Activated CD4-positive, CD25-positive, alpha-beta regulatory T cell (primary cell): ENCODE measurements at regions not wholly inside any gene's neighbourhood (a gene's known extent, or its start where the extent isn't known, plus 50 kb on each side); places are given as distances from the start of the nearest gene placed in this dataset.
"Not testable (repeated sequence)": the region's sequence is repeated elsewhere in the genome, so short reads cannot be mapped to it uniquely, and the experiment has no call there.

ENCODE experiments used
- DNase-seq, 4 experiments: peaks; one replicate each; lab custom pipeline; 2025; lab: John Stamatoyannopoulos, UW

- no peak for DNase-seq
These were observed 343.1 kb upstream of the FRG2C start for GRCh38 chr3:75321060-75321459.

- DNase-seq = not testable (repeated sequence)
These were observed 340.2 kb upstream of the FRG2C start for GRCh38 chr3:75323936-75324335.

GRCh38 chr3:75325716-75326115 is 338.4 kb upstream of the FRG2C start:
- DNase-seq = no peak

- no peak for DNase-seq
These were observed 336.7 kb upstream of the FRG2C start for GRCh38 chr3:75327453-75327852.

- no peak for DNase-seq
These were observed 334.5 kb upstream of the FRG2C start for GRCh38 chr3:75329476-75330097.

DNA sequence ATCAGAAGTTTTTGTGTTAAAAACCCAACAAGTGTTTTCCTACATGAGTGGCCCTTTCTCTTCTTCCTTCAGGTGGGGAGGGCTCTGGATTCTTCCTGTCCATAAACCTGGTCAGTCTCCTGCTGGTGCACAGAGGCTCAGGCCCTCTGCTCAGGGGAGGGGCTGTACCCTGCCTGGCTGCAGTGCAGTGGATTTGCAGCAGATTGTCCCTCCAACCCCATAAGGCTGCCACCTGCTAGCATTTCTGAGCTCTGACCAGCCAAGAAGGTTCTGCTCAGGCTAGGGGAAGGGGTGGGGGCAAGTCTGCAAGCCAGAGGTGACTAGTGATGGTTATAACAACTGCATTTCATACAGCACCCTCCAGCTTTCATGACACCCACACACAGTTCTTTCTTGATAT is 333.7 kb upstream of the FRG2C start:
- not testable (repeated sequence) for DNase-seq

DNA sequence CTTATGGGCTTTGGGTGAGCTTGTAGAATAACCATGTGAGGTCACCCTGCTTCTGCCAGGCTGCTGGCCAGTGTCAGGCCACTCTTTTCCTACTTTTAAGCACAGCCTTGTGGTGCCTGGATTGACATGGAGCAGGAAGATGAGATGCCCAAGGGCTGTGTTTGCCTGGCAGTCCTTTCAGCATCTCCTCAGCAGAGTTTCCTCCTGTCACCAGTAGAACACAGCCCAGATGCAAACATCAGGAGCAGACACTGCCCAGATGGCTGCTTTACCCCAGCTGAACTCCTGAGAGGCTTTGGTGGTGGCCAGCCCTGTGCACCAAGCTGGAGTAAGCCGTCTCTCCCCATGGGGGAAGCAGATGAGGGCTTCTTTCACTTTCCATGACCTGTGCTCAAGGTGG is 332.0 kb upstream of the FRG2C start:
- not testable (repeated sequence) for DNase-seq

GRCh38 chr3:75332794-75333193 is 331.3 kb upstream of the FRG2C start:
- no peak for DNase-seq

DNA sequence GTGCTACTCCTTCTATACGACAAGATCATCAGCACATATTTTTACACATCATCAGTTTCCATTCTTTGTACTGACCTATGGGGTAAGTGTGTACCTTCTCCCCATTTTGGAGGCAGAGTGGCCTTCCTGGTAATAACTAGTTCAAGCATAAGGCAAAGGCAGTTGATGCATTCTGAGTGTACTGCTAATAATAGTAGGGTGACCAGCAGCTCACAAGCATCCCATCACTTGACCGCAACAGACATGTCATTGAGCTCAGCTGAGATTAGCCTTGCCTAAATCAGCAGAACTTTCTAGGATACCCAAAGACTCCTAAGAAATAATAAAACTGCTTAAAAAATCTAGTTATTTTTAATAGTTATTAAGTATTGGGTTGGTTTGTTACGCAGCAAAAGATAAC is 329.8 kb upstream of the FRG2C start:
- DNase-seq = no peak

GRCh38 chr3:75337226-75337900 is 326.8 kb upstream of the FRG2C start:
- no peak for DNase-seq

- DNase-seq = no peak
These were observed 325.8 kb upstream of the FRG2C start for GRCh38 chr3:75338342-75338741.

DNA sequence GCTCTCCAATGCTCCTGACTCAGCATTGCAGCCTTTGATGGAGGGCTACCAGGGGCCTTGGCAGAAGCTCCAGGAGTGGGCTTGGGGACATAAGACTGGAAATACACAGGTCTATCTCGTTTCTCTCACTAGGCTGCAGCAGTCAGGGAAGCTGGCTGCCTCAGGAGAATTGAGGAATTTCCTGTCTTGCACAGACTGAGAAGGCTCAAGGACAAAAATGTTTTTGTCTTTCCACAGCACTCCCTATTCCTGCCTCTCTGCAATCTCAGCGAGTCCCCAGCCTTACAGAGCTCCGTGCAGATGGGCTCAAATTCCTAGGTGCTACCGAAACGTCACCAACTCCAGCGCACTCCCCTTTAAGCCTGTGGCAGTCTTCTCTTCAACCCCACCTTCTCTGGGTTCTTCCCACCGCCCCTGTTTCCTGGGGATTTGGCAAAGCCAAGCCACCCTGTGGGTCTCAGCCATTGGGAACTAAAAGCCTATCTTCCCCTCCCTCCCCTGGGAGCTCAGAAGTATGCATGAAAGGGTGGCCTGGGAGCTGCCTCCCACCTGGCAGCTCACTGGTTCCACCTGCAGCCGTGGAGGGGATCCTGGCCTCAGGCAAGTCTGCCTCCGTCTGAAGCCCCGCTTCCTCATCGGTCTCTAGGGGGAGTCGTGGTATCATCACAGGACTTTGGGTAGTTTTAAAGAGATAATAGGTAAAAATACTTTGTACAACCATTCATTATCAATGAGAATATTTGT is 322.6 kb upstream of the FRG2C start:
- DNase-seq = no peak

GRCh38 chr3:75342425-75342824 is 321.7 kb upstream of the FRG2C start:
- DNase-seq = no peak

DNA sequence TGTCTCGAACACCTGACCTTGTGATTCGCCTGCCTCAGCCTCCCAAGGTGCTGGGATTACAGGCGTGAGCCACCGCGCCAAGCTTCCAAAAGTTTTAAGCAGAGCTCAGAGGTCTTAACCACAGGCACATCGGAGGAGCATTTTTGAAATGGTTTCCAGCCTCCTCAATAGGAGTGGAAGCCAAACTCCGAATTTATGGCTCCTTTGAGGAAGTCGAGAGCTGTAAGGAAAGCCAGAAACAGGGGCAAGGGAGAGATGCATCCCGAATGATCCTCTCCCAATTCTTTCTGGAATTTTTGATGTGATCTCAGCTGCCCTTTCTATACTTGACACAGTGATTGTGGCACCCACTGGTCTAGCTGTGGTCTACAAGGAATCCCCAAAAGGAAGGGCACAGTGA is 313.6 kb upstream of the FRG2C start:
- DNase-seq = not testable (repeated sequence)

GRCh38 chr3:75362086-75362784 is 301.9 kb upstream of the FRG2C start:
- DNase-seq = not testable (repeated sequence)

DNA sequence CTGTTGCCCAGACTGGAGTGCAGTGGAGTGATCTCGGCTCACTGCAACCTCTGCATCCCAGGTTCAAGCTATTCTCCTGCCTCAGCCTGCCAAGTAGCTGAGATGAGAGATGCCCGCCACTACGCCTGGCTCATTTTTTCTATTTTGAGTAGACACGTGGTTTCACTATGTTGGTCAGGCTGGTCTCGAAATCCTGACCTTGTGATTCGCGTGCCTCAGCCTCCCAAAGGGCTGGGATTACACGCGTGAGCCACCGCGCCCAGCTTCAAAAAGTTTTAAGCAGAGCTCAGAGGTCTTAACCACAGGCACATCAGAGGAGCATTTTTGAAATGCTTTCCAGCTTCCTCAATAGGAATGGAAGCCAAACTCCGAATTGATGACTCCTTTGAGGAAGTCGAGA is 291.2 kb upstream of the FRG2C start:
- not testable (repeated sequence) for DNase-seq

DNA sequence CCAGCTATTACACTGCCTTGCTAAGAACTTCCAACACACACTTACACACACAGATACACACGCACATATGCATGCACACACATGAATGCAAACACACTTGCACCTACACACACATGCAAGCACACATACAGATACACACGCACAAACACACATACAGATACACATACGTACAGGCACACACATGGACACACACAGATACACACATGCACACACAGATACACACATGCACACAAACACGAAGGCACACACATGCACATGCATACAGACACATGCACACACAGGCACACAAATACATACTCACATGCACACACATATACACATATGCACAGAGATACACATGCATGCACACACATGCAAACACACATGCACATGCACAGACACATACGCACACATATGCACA is 284.3 kb upstream of the FRG2C start:
- DNase-seq = not testable (repeated sequence)

GRCh38 chr3:75380276-75380771 is 283.8 kb upstream of the FRG2C start:
- DNase-seq = no peak

- DNase-seq = not testable (repeated sequence)
These were observed 280.1 kb upstream of the FRG2C start for GRCh38 chr3:75384016-75384415.

- not testable (repeated sequence) for DNase-seq
These were observed 275.5 kb upstream of the FRG2C start for GRCh38 chr3:75388486-75389124.

- not testable (repeated sequence) for DNase-seq
These were observed 270.8 kb upstream of the FRG2C start for GRCh38 chr3:75393288-75393694.

GRCh38 chr3:75394102-75394501 is 270.0 kb upstream of the FRG2C start:
- DNase-seq = not testable (repeated sequence)
